ENCODE measurements at regions not wholly inside any gene's neighbourhood (a gene's known extent, or its start where the extent isn't known, plus 50 kb on each side); places are given as distances from the start of the nearest gene placed in this dataset.

DNA sequence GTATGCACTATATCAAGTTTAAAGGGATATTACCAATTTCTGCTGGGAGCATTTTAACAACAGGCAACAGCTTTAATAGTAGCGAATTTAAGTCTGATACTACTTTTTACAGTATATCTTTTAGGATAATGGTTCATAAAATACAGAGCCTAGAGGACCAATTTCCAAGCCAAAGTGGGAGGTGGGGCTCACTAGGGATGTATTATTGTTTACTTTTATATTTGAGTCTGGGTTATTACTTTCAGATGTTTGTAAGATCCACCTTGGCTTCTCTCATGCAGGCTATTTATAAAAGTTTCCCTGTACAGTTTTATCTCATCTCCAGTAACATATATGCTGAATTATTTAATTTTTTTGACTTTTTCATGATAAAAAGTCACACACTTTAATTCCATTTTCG, 242.0 kb downstream of the CMPK2 start:
- ChIA-PET POLR2A (no interaction called here), CTCF (no interaction called here)
- H3K4me1 ChIP-seq (ENCODE audit: control insufficient read depth, insufficient read depth, low read length): no peaks in the 10 kb centered on the region
- in situ Hi-C loops (cut with HindIII; ENCODE audit: low pct_unique_long_range_greater_than_20kb, low sequenced_read_pairs) (no loop called here), intact Hi-C loops (cut with micrococcal nuclease; ENCODE audit: unreplicated experiment) (no loop called here)
- no peaks in the 10 kb centered on the region for H3K27me3 ChIP-seq (ENCODE audit: control insufficient read depth, insufficient read depth, low read length)
- DNase-seq (ENCODE audit: low read depth, low spot score) (no peak), ATAC-seq (no peak)
- H3K9me3 ChIP-seq (ENCODE audit: control insufficient read depth, insufficient read depth, low read depth, low read length): no peaks in the 10 kb centered on the region
- H3K4me3 ChIP-seq (ENCODE audit: low read depth in 2 of 2, low read length in 2 of 2): no peak overlapping the region
- H3K27ac ChIP-seq (ENCODE audit: low read length): no peak overlapping the region
- TF ChIP-seq, protein P1, sequence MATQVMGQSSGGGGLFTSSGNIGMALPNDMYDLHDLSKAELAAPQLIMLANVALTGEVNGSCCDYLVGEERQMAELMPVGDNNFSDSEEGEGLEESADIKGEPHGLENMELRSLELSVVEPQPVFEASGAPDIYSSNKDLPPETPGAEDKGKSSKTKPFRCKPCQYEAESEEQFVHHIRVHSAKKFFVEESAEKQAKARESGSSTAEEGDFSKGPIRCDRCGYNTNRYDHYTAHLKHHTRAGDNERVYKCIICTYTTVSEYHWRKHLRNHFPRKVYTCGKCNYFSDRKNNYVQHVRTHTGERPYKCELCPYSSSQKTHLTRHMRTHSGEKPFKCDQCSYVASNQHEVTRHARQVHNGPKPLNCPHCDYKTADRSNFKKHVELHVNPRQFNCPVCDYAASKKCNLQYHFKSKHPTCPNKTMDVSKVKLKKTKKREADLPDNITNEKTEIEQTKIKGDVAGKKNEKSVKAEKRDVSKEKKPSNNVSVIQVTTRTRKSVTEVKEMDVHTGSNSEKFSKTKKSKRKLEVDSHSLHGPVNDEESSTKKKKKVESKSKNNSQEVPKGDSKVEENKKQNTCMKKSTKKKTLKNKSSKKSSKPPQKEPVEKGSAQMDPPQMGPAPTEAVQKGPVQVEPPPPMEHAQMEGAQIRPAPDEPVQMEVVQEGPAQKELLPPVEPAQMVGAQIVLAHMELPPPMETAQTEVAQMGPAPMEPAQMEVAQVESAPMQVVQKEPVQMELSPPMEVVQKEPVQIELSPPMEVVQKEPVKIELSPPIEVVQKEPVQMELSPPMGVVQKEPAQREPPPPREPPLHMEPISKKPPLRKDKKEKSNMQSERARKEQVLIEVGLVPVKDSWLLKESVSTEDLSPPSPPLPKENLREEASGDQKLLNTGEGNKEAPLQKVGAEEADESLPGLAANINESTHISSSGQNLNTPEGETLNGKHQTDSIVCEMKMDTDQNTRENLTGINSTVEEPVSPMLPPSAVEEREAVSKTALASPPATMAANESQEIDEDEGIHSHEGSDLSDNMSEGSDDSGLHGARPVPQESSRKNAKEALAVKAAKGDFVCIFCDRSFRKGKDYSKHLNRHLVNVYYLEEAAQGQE (IDR thresholded peaks at IDR 0.05; ENCODE audit: insufficient read depth in 1 of 2, low read depth in 2 of 2, low read length in 1 of 2): no peak
- TF ChIP-seq TCF7L2 (IDR thresholded peaks at IDR 0.05; ENCODE audit: low read depth, low read length) (no peak), POLR2AphosphoS5 (IDR thresholded peaks at IDR 0.05; ENCODE audit: low read depth, low read length) (no peak), CTCF (IDR thresholded peaks at IDR 0.05) (no peak), SIN3A (IDR thresholded peaks at IDR 0.05; ENCODE audit: borderline replicate concordance, insufficient read depth, low read depth, low read length) (no peak)
- no peaks in the 10 kb centered on the region for H3K36me3 ChIP-seq (ENCODE audit: control insufficient read depth, insufficient read depth, low read length)
- BruUV-seq (replicated peaks): no TSS peak

GRCh38 chr2:6626401-6627012, 239.2 kb downstream of the CMPK2 start:
- TF ChIP-seq CTCF (IDR thresholded peaks at IDR 0.05) (no peak), POLR2AphosphoS5 (IDR thresholded peaks at IDR 0.05; ENCODE audit: low read depth, low read length) (no peak), SIN3A (IDR thresholded peaks at IDR 0.05; ENCODE audit: borderline replicate concordance, insufficient read depth, low read depth, low read length) (no peak), TCF7L2 (IDR thresholded peaks at IDR 0.05; ENCODE audit: low read depth, low read length) (no peak)
- TF ChIP-seq, protein P1 (IDR thresholded peaks at IDR 0.05; ENCODE audit: insufficient read depth in 1 of 2, low read depth in 2 of 2, low read length in 1 of 2): no peak
- in situ Hi-C loops (cut with HindIII; ENCODE audit: low pct_unique_long_range_greater_than_20kb, low sequenced_read_pairs) (no loop called here), intact Hi-C loops (cut with micrococcal nuclease; ENCODE audit: unreplicated experiment) (no loop called here)
- H3K36me3 ChIP-seq (ENCODE audit: control insufficient read depth, insufficient read depth, low read length): no peaks in the 10 kb centered on the region
- H3K4me3 ChIP-seq (ENCODE audit: low read depth in 2 of 2, low read length in 2 of 2): no peak overlapping the region
- POLR2A ChIA-PET: no interaction called here
- H3K4me1 ChIP-seq (ENCODE audit: control insufficient read depth, insufficient read depth, low read length): no peaks in the 10 kb centered on the region
- BruUV-seq (replicated peaks): no TSS peak
- H3K27ac ChIP-seq (ENCODE audit: low read length): no peak overlapping the region
- no peak for DNase-seq (ENCODE audit: low read depth, low spot score)
- H3K27me3 ChIP-seq (ENCODE audit: control insufficient read depth, insufficient read depth, low read length): no peaks in the 10 kb centered on the region
- no peak for ATAC-seq
- H3K9me3 ChIP-seq (ENCODE audit: control insufficient read depth, insufficient read depth, low read depth, low read length): no peaks in the 10 kb centered on the region
- CTCF ChIA-PET: no interaction called here
